Lower lobe of right lung (tissue), 2 donors: ENCODE measurements at regions not wholly inside any gene's neighbourhood (a gene's known extent, or its start where the extent isn't known, plus 50 kb on each side); places are given as distances from the start of the nearest gene placed in this dataset.

Experiments
- ATAC-seq, 2 donors: fragments of 200-7000 bp; cut with Tn5 transposase; one replicate each; pipeline ENCODE4 v1.9.1; 2020 to 2022; ENCODE audit warnings: mild to moderate bottlenecking in 2 of 2, moderate library complexity in 2 of 2
- DNase-seq: peaks from one replicate; pipeline ENCODE4 v3.0.0-alpha.2; 2020
- H3K27ac ChIP-seq: fragments of 200-600 bp; one replicate; pipeline ENCODE4 v1.8.0; 2022
- H3K27me3 ChIP-seq: fragments of 200-600 bp; one replicate; pipeline ENCODE4 v1.8.0; 2022; ENCODE audit warnings: low read depth
- H3K36me3 ChIP-seq: fragments of 200-600 bp; one replicate; pipeline ENCODE4 v1.8.0; 2022; ENCODE audit warnings: mild to moderate bottlenecking
- H3K4me1 ChIP-seq: fragments of 200-600 bp; one replicate; pipeline ENCODE4 v1.8.0; 2022
- H3K4me3 ChIP-seq: fragments of 200-600 bp; one replicate; pipeline ENCODE4 v1.8.0; 2022; ENCODE audit warnings: mild to moderate bottlenecking
- H3K9me3 ChIP-seq: fragments of 200-600 bp; one replicate; pipeline ENCODE4 v1.8.0; 2022
- intact Hi-C: fragments of 100-400 bp; cut with DNase I; formaldehyde crosslinking; loops from one replicate; pipeline ENCODE4 v1.11.0; 2022
- TF ChIP-seq, protein P1 (sequence below): fragments of 200-600 bp; IDR thresholded peaks from one replicate; pipeline ENCODE4 v1.8.0; 2022; ENCODE audit warnings: antibody characterized with exemption, mild to moderate bottlenecking
- donor health status: DM: no; HTN: yes; CAD: no; lungs with severe emphysema.

DNA sequence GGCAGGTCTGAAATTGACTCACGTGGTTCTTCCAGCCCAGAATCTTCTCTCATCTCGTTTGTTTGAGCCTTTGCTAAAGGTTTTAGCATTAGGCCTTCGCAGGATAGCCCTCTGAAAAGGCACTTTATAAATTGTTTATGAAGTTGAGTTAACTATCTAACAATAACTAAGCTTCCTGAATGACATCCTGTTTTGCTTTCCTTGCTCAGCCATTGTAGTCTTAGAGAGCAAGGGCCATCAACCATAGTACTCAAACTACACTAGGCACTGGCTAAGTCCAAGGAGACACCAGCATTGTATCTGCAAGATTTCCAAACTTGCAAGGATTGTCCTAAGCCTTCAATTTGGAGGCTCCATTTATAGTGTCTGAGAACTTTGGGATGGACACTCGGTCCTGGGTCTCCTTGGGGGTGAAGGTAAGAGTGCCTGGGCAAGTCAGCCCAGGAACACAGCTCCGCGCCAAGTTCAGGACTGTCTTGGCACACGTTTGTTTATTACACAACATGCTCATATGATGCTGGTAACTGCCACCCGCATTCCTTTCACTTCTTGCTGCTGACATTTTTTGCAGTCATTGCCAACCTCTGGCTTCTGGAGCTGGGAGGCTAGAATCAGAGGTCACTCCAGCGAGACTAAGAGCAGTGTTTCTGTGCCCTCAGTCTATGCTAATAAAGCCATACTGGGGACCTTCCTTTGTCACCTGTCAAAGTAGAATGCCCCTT, 151.1 kb downstream of the ESM1 start:
- Histone ChIP-seq H3K4me3 (no peak overlapping the region), H3K27ac (no peak overlapping the region), H3K36me3 (no peaks in the 10 kb centered on the region), H3K27me3 (no peaks in the 10 kb centered on the region), H3K9me3 (no peaks in the 10 kb centered on the region), H3K4me1 (peaks cover 18% of the 10 kb centered on the region)
- peak; percentile 54 to 62 for ATAC-seq
- intact Hi-C loops = no loop called here
- DNase-seq = no peak
- TF ChIP-seq, protein P1, sequence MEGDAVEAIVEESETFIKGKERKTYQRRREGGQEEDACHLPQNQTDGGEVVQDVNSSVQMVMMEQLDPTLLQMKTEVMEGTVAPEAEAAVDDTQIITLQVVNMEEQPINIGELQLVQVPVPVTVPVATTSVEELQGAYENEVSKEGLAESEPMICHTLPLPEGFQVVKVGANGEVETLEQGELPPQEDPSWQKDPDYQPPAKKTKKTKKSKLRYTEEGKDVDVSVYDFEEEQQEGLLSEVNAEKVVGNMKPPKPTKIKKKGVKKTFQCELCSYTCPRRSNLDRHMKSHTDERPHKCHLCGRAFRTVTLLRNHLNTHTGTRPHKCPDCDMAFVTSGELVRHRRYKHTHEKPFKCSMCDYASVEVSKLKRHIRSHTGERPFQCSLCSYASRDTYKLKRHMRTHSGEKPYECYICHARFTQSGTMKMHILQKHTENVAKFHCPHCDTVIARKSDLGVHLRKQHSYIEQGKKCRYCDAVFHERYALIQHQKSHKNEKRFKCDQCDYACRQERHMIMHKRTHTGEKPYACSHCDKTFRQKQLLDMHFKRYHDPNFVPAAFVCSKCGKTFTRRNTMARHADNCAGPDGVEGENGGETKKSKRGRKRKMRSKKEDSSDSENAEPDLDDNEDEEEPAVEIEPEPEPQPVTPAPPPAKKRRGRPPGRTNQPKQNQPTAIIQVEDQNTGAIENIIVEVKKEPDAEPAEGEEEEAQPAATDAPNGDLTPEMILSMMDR = no peak

DNA sequence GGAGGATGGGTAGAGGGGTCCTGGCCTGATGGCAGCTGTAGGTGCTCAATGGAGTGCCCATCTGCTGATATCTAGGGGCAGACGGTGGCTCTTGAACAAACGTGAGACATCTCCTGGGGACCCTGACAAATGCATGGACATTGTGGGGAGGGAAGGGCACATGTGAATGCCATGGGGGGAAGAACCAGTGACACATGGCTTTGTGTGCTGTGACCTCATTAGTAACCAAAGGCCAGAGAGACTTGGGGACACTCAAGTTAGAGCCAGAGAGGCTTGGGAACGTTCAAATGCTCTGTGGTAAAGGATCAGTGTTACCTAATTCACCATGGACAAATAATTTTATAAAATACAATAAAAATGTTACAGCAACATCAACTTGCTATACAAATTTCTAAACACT, 151.8 kb downstream of the ESM1 start:
- H3K27ac ChIP-seq = no peak overlapping the region
- ATAC-seq (no peak), DNase-seq (no peak)
- no peaks in the 10 kb centered on the region for H3K9me3 ChIP-seq
- no peaks in the 10 kb centered on the region for H3K27me3 ChIP-seq
- TF ChIP-seq, protein P1 = no peak
- intact Hi-C loops = no loop called here
- H3K4me1 ChIP-seq = peaks cover 18% of the 10 kb centered on the region
- no peak overlapping the region for H3K4me3 ChIP-seq
- H3K36me3 ChIP-seq = no peaks in the 10 kb centered on the region

DNA sequence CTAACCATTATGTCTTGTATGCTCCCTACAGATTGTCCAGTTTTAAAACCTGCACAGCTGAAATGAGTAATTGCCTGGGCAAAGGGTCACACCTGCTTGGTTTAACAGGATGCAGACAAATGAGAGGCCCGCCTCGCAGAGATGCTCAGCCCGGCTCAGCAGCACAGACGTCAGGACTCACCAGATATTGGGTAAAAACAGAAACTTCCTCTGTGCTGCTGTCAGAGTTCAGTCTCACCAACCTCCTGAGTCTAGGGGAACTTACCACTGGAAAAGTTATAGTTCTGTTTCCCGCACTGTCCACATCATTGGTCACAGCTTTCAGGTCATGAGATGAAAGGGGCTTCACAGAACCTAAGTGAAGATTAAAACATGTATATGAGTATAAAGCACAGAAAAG, 152.5 kb downstream of the ESM1 start:
- Histone ChIP-seq H3K27me3 (no peaks in the 10 kb centered on the region), H3K36me3 (no peaks in the 10 kb centered on the region), H3K9me3 (no peaks in the 10 kb centered on the region), H3K4me1 (peaks cover 18% of the 10 kb centered on the region), H3K27ac (no peak overlapping the region), H3K4me3 (no peak overlapping the region)
- ATAC-seq (peak; percentile 55 to 60), DNase-seq (no peak)
- intact Hi-C loops = no loop called here
- TF ChIP-seq, protein P1 = no peak

DNA sequence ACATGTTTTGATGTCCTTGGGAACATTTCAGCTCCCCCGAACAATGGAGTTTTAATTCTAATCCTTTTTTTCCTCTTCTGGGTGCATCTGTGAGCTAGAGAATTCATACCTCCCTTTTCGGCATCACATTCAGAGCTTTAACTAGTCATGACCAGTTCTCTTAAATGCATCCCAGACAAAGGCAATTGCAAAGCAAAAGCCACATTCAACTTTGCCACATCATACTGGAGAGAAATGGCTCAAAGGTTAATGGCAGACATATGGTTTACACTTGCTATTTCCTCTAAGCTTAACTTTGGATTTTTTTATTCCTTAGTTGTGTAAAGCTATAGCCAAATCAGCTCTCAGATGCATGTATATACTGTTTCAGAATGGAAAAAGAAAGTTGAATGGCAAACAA, 153.3 kb downstream of the ESM1 start:
- TF ChIP-seq, protein P1 = no peak
- Histone ChIP-seq H3K4me3 (no peak overlapping the region), H3K36me3 (no peaks in the 10 kb centered on the region), H3K27me3 (no peaks in the 10 kb centered on the region), H3K27ac (no peak overlapping the region), H3K9me3 (no peaks in the 10 kb centered on the region), H3K4me1 (peaks cover 18% of the 10 kb centered on the region)
- no peak for DNase-seq
- intact Hi-C loops = no loop called here
- ATAC-seq = no peak

DNA sequence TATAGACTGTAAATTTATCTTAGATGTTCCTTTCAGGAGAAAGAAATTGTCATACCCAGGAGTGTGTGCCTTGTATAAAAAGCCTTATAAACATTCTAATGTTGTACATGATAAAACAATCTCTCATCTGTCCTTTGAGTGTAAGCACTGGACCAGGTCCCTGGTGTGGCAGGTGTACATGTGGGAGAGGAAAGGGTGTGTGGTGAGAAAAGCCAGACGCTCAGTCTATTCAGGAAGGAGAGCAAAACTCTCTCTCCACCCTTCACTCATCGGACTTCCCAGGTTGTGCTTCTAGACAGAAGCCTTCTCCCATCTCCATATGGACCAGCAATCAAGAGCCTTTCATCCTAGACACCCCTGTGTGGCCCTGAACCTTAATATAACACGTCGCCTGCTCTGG, 154.2 kb downstream of the ESM1 start:
- intact Hi-C loops = no loop called here
- Histone ChIP-seq H3K9me3 (no peaks in the 10 kb centered on the region), H3K27me3 (no peaks in the 10 kb centered on the region), H3K27ac (no peak overlapping the region), H3K36me3 (no peaks in the 10 kb centered on the region), H3K4me1 (peaks cover 18% of the 10 kb centered on the region), H3K4me3 (no peak overlapping the region)
- DNase-seq = no peak
- TF ChIP-seq, protein P1 = no peak
- ATAC-seq = no peak
